Endodermal cell (in vitro differentiated cells): ENCODE measurements at regions not wholly inside any gene's neighbourhood (a gene's known extent, or its start where the extent isn't known, plus 50 kb on each side); places are given as distances from the start of the nearest gene placed in this dataset.

Source experiments
- DNase-seq: peaks from one replicate; pipeline ENCODE4 v3.0.0-alpha.2; 2017
- H3K27ac ChIP-seq: 2 replicates; pipeline ENCODE4 v1.5.1; 2013; ENCODE audit warnings: mild to moderate bottlenecking, low read depth, low read length, moderate library complexity
- H3K27me3 ChIP-seq: 2 replicates; pipeline ENCODE4 v1.6.1; 2013; ENCODE audit warnings: mild to moderate bottlenecking, low read length, moderate library complexity; ENCODE audit not compliant: insufficient read depth, control insufficient read depth, poor library complexity, severe bottlenecking
- H3K36me3 ChIP-seq: 2 replicates; pipeline ENCODE4 v1.7.0; 2013; ENCODE audit warnings: mild to moderate bottlenecking, low read length, moderate library complexity; ENCODE audit not compliant: control insufficient read depth, insufficient read depth
- H3K4me1 ChIP-seq: one replicate; pipeline ENCODE4 v1.7.0; 2013; ENCODE audit warnings: low read length; ENCODE audit not compliant: control insufficient read depth, insufficient read depth
- H3K4me3 ChIP-seq: 2 replicates; pipeline ENCODE4 v1.5.1; 2013; ENCODE audit warnings: mild to moderate bottlenecking, low read length, moderate library complexity
- H3K9ac ChIP-seq: 2 replicates; pipeline ENCODE4 v1.6.1; 2013; ENCODE audit warnings: mild to moderate bottlenecking, low read length, moderate library complexity; ENCODE audit not compliant: poor library complexity, severe bottlenecking; ENCODE audit errors: extremely low read depth
- H3K9me3 ChIP-seq: 2 replicates; pipeline ENCODE4 v1.6.1; 2013; ENCODE audit warnings: mild to moderate bottlenecking, low read length, moderate library complexity; ENCODE audit not compliant: control insufficient read depth
- H3K27ac Mint-ChIP-seq: 2 replicates; pipeline ENCODE4 v1.8.0; 2020; ENCODE audit warnings: mixed read lengths
- H3K27me3 Mint-ChIP-seq: 2 replicates; pipeline ENCODE4 v1.8.0; 2021; ENCODE audit warnings: mild to moderate bottlenecking, mixed read lengths; ENCODE audit not compliant: insufficient read depth
- H3K36me3 Mint-ChIP-seq: 2 replicates; pipeline ENCODE4 v1.8.0; 2020; ENCODE audit warnings: low read depth, mixed read lengths
- H3K4me1 Mint-ChIP-seq: 2 replicates; pipeline ENCODE4 v1.8.0; 2020; ENCODE audit warnings: mixed read lengths
- H3K4me3 Mint-ChIP-seq: 2 replicates; pipeline ENCODE4 v1.8.0; 2020; ENCODE audit warnings: mild to moderate bottlenecking, moderate library complexity, mixed read lengths
- H3K9me3 Mint-ChIP-seq: 2 replicates; pipeline ENCODE4 v1.8.0; 2020; ENCODE audit warnings: mild to moderate bottlenecking, mixed read lengths
- WGBS, 2 experiments: methylation state at CpG; one replicate each; pipeline versions ENCODE4 v1.1.5 to v1.1.7; 2013; ENCODE audit warnings: missing lambda C conversion rate in 2 of 2, mixed read lengths in 1 of 2; ENCODE audit not compliant: insufficient coverage in 1 of 2, insufficient read length in 1 of 2; 5-methylcytosine and 5-hydroxymethylcytosine counted together
- TF ChIP-seq, protein P1 (sequence below): fragments of 200-600 bp; sonication (generic); conservative IDR thresholded peaks from 2 replicates; pipeline ENCODE4 v1.5.0; 2021; ENCODE audit warnings: antibody characterized with exemption, mild to moderate bottlenecking

DNA sequence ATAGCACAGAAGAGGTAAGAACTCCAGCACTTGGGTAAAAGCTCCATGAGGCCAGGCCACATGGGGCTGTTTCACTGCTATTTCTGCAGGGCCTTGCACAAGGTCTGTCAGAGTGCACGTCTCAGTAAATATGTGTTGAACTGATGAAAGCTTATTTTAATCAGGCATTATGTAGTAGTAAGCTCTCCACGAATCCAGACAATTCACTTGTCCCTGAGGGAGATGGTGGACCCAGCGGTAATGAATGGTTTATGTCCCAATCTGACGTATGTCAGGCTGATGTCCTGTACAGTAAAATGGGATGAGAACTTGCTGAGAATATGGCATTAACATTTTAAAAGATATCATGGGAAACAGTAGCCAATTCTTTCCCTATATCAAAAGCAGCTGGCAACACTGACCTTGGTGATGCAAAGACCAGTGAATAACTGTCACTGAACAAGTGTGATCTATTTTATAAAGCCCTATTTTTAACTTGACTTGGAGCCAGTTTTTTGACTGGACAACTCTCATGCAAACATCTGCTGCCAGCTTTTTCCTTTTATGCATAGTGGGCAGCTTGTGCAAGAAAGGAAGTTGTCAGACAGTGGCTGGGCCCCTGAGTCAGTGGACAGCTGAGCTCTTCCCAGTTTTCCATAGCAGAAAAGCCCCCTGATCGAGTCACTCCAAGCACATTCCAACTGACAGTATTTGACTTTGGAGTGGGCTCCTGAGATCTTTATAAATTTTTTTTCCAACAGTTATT, 519.8 kb upstream of the MDFIC2 start:
- WGBS, 2 experiments: 92 to 100% methylated on average over 2 to 5 of the region's 5 CpGs
- no peak overlapping the region for H3K27ac Mint-ChIP-seq

DNA sequence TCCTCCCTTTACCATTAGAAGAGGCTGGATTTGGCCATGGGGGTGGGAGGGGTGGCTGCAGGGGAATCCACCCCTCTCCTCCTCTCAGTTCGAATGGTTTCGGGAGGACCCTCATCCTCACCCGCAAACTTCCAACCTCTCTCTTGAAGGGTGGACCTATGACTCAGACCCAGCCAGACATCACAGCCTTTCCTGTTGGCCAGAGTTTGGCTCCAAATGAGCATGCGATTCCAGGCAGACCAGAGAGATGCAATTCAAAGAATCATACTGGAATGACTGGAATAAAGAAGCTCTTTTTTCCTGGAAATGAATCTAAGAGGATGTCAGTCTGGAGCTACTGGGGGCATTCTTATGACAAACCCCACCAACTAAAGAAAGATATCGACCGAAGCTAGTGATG, 516.7 kb upstream of the MDFIC2 start:
- Mint-ChIP-seq H3K36me3 (no peaks in the 10 kb centered on the region), H3K4me1 (no peaks in the 10 kb centered on the region), H3K27me3 (no peaks in the 10 kb centered on the region), H3K27ac (no peak overlapping the region), H3K9me3 (peaks cover 3% of the 10 kb centered on the region), H3K4me3 (no peak overlapping the region)
- TF ChIP-seq, protein P1, sequence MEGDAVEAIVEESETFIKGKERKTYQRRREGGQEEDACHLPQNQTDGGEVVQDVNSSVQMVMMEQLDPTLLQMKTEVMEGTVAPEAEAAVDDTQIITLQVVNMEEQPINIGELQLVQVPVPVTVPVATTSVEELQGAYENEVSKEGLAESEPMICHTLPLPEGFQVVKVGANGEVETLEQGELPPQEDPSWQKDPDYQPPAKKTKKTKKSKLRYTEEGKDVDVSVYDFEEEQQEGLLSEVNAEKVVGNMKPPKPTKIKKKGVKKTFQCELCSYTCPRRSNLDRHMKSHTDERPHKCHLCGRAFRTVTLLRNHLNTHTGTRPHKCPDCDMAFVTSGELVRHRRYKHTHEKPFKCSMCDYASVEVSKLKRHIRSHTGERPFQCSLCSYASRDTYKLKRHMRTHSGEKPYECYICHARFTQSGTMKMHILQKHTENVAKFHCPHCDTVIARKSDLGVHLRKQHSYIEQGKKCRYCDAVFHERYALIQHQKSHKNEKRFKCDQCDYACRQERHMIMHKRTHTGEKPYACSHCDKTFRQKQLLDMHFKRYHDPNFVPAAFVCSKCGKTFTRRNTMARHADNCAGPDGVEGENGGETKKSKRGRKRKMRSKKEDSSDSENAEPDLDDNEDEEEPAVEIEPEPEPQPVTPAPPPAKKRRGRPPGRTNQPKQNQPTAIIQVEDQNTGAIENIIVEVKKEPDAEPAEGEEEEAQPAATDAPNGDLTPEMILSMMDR: no peak
- H3K36me3 ChIP-seq: no peaks in the 10 kb centered on the region
- H3K9me3 ChIP-seq: no peaks in the 10 kb centered on the region
- H3K27ac ChIP-seq: no peak overlapping the region
- no peak for DNase-seq
- H3K4me1 ChIP-seq: no peaks in the 10 kb centered on the region
- H3K4me3 ChIP-seq: no peak overlapping the region
- no peak overlapping the region for H3K9ac ChIP-seq
- H3K27me3 ChIP-seq: no peaks in the 10 kb centered on the region
- WGBS, 2 experiments: 95 to 100% methylated on average over 1 to 6 of the region's 6 CpGs

More for the DNA sequence above, 519.8 kb upstream of the MDFIC2 start:
- H3K36me3 Mint-ChIP-seq: no peaks in the 10 kb centered on the region
- no peak for DNase-seq
- no peaks in the 10 kb centered on the region for H3K9me3 ChIP-seq
- no peak overlapping the region for H3K27ac ChIP-seq
- no peaks in the 10 kb centered on the region for H3K36me3 ChIP-seq
- no peak overlapping the region for H3K4me3 ChIP-seq
- no peak overlapping the region for H3K9ac ChIP-seq
- peaks cover 3% of the 10 kb centered on the region for H3K9me3 Mint-ChIP-seq
- H3K27me3 ChIP-seq: no peaks in the 10 kb centered on the region
- TF ChIP-seq, protein P1: no peak
- H3K4me1 Mint-ChIP-seq: no peaks in the 10 kb centered on the region
- no peaks in the 10 kb centered on the region for H3K4me1 ChIP-seq
- no peak overlapping the region for H3K4me3 Mint-ChIP-seq
- H3K27me3 Mint-ChIP-seq: no peaks in the 10 kb centered on the region

DNA sequence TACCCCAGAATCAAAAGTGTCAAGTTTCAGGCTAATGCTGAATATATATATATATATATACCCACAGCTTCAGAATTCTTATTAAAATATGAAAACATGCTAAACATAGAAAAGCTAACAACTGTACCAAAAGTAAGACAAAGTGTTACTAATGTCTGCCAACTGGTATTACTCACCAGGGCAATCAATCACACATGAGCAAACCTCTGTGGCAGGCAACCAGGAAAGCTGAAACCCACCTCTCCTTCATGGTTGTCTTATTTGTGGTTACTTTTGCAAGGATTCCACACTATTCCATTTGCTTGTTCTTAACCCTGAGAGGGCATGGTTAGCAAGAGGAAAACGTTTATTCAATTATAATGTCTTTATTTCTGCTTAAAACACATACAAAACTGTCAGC, 512.3 kb upstream of the MDFIC2 start:
- no peak overlapping the region for H3K4me3 ChIP-seq
- no peak overlapping the region for H3K9ac ChIP-seq
- no peaks in the 10 kb centered on the region for H3K36me3 ChIP-seq
- Mint-ChIP-seq H3K27ac (no peak overlapping the region), H3K4me1 (peaks cover 6% of the 10 kb centered on the region), H3K36me3 (no peaks in the 10 kb centered on the region), H3K4me3 (no peak overlapping the region), H3K27me3 (no peaks in the 10 kb centered on the region), H3K9me3 (peaks cover 3% of the 10 kb centered on the region)
- no peaks in the 10 kb centered on the region for H3K27me3 ChIP-seq
- no peaks in the 10 kb centered on the region for H3K9me3 ChIP-seq
- H3K4me1 ChIP-seq: no peaks in the 10 kb centered on the region
- DNase-seq: no peak
- TF ChIP-seq, protein P1: no peak
- H3K27ac ChIP-seq: no peak overlapping the region
- 73 to 83% methylated on average over 1 of the region's 1 CpG for WGBS, 2 experiments
